Sciatic nerve (tissue), 2 donors: ENCODE measurements at regions not wholly inside any gene's neighbourhood (a gene's known extent, or its start where the extent isn't known, plus 50 kb on each side); places are given as distances from the start of the nearest gene placed in this dataset.
"Not testable (repeated sequence)": the region's sequence is repeated elsewhere in the genome, so short reads cannot be mapped to it uniquely, and the experiment has no call there.

Experiments used
- ATAC-seq: fragments of 200-7000 bp; cut with Tn5 transposase; one replicate; pipeline ENCODE4 v1.9.1; 2020; ENCODE audit warnings: mild to moderate bottlenecking, moderate library complexity
- DNase-seq: peaks from one replicate; pipeline ENCODE4 v3.0.0-alpha.2; 2020; ENCODE audit warnings: low spot score
- intact Hi-C: fragments of 100-400 bp; cut with DNase I; formaldehyde crosslinking; loops from one replicate; pipeline ENCODE4 v1.14.2; 2022
- donor health status: DM: no; HTN: no; CAD: no.
- donor health status: DM: no; HTN: no; CAD: no.

- intact Hi-C loops = no loop called here
- ATAC-seq = no peak
Measured at GRCh38 chr7:112587504-112587903, 106.7 kb downstream of the LSMEM1 start.

GRCh38 chr7:112592565-112593263, 111.9 kb downstream of the LSMEM1 start:
- DNase-seq, ATAC-seq, intact Hi-C loops: not testable (repeated sequence)

More at GRCh38 chr7:112587504-112587903, 106.7 kb downstream of the LSMEM1 start:
- DNase-seq = no peak

GRCh38 chr7:112594397-112594796, 113.6 kb downstream of the LSMEM1 start:
- intact Hi-C loops = no loop called here
- DNase-seq (no peak), ATAC-seq (no peak)

GRCh38 chr7:112596260-112596659, 115.5 kb downstream of the LSMEM1 start:
- no peak for ATAC-seq
- intact Hi-C loops = no loop called here
- DNase-seq = no peak

GRCh38 chr7:112596981-112597380, 116.2 kb downstream of the LSMEM1 start:
- intact Hi-C loops = no loop called here
- ATAC-seq = no peak
- DNase-seq = no peak

- DNase-seq = no peak
- no peak for ATAC-seq
- intact Hi-C loops = no loop called here
Measured at GRCh38 chr7:112603673-112604072, 122.9 kb downstream of the LSMEM1 start.

- ATAC-seq = no peak
- intact Hi-C loops = no loop called here
- DNase-seq = no peak
Measured at GRCh38 chr7:112610636-112611035, 129.8 kb downstream of the LSMEM1 start.

- ATAC-seq (no peak), DNase-seq (no peak)
- intact Hi-C loops = no loop called here
Measured at GRCh38 chr7:112615701-112616100, 134.9 kb downstream of the LSMEM1 start.

- no peak for ATAC-seq
- intact Hi-C loops = no loop called here
- no peak for DNase-seq
Measured at GRCh38 chr7:112616295-112616694, 135.5 kb downstream of the LSMEM1 start.

- DNase-seq (no peak), ATAC-seq (no peak)
- intact Hi-C loops = no loop called here
Measured at GRCh38 chr7:112619343-112619742, 138.6 kb downstream of the LSMEM1 start.

- no peak for DNase-seq
- intact Hi-C loops = no loop called here
- no peak for ATAC-seq
Measured at GRCh38 chr7:112622159-112622715, 141.4 kb downstream of the LSMEM1 start.

GRCh38 chr7:112624416-112624815, 143.6 kb downstream of the LSMEM1 start:
- intact Hi-C loops = no loop called here
- DNase-seq = no peak
- ATAC-seq = no peak

GRCh38 chr7:112630565-112630964, 149.8 kb downstream of the LSMEM1 start:
- no peak for DNase-seq
- no peak for ATAC-seq
- intact Hi-C loops = no loop called here

- intact Hi-C loops = no loop called here
- ATAC-seq (no peak), DNase-seq (no peak)
Measured at GRCh38 chr7:112634107-112634506, 153.3 kb downstream of the LSMEM1 start.

- DNase-seq (no peak), ATAC-seq (no peak)
- intact Hi-C loops = no loop called here
Measured at GRCh38 chr7:112635742-112636141, 154.5 kb downstream of the TMEM168 start.

GRCh38 chr7:112638675-112639400, 151.4 kb downstream of the TMEM168 start:
- DNase-seq (no peak), ATAC-seq (no peak)
- intact Hi-C loops = no loop called here

- no peak for ATAC-seq
Measured at GRCh38 chr7:112640685-112641084, 149.5 kb downstream of the TMEM168 start.

GRCh38 chr7:112646783-112647182, 143.4 kb downstream of the TMEM168 start:
- intact Hi-C loops = no loop called here
- DNase-seq (no peak), ATAC-seq (no peak)

More at GRCh38 chr7:112640685-112641084, 149.5 kb downstream of the TMEM168 start:
- no peak for DNase-seq
- intact Hi-C loops = no loop called here

GRCh38 chr7:112648781-112649180, 141.4 kb downstream of the TMEM168 start:
- no peak for ATAC-seq
- no peak for DNase-seq
- intact Hi-C loops = no loop called here

- DNase-seq (no peak), ATAC-seq (no peak)
- intact Hi-C loops = no loop called here
Measured at GRCh38 chr7:112649560-112649959, 140.6 kb downstream of the TMEM168 start.
